ENCODE measurements at regions not wholly inside any gene's neighbourhood (a gene's known extent, or its start where the extent isn't known, plus 50 kb on each side); places are given as distances from the start of the nearest gene placed in this dataset.

DNA sequence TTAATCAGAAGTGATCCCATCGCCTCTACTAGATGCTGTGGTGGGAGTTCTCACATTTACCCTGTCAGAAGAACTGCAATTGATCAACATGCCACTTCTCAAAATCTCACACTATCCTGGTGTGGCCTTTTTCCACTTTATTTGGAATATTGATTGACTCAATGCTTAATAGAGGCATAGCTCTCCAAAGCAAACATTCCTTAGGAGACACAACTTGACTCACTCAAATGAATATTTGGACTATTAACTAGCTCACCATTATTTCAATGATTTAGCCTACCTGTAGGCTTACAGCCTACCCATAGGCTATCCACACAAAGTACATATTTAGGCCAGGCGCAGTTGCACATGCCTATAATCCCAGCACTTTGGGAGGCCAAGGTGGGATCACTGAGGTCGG lies 186.5 kb downstream of the KLHL28 start:
- in situ Hi-C loops (cut with HindIII; ENCODE audit: extremely low pct_ligation_motif_present, low pct_unique_long_range_greater_than_20kb) = no loop called here
- Histone ChIP-seq H3K9ac (ENCODE audit: insufficient read depth, low read depth, low read length) (no peak overlapping the region), H3K4me3 (replicated peaks in 1 of 3; ENCODE audit: insufficient read depth in 1 of 3, low read depth in 2 of 3, low read length in 3 of 3) (no peak overlapping the region), H3K4me1 (ENCODE audit: insufficient read depth, low read length) (no peaks in the 10 kb centered on the region), H3K27ac (ENCODE audit: extremely low read length, insufficient read depth, low read length) (no peak overlapping the region), H4K20me1 (ENCODE audit: insufficient read depth, low read length) (no peaks in the 10 kb centered on the region), H2AFZ (ENCODE audit: low read length) (no peak overlapping the region), H3K79me2 (ENCODE audit: insufficient read depth, low read length) (no peaks in the 10 kb centered on the region), H3K9me3 (ENCODE audit: low read length) (no peaks in the 10 kb centered on the region), H3K27me3 (ENCODE audit: control insufficient read depth in 1 of 2, insufficient read depth in 2 of 2, low read length in 2 of 2) (no peaks in the 10 kb centered on the region), H3K36me3 (replicated peaks in 1 of 2; ENCODE audit: control insufficient read depth in 1 of 2, insufficient read depth in 2 of 2, low read length in 2 of 2) (no peaks in the 10 kb centered on the region), H3K4me2 (ENCODE audit: low read depth, low read length) (no peak overlapping the region)
- TF ChIP-seq KLF9 (CRISPR knock-in tag; IDR thresholded peaks at IDR 0.05; ENCODE audit: low read depth) = no peak
- no peak for TF ChIP-seq ZC3H13 (CRISPR knock-in tag; IDR thresholded peaks at IDR 0.05)
- TF ChIP-seq, protein P1, sequence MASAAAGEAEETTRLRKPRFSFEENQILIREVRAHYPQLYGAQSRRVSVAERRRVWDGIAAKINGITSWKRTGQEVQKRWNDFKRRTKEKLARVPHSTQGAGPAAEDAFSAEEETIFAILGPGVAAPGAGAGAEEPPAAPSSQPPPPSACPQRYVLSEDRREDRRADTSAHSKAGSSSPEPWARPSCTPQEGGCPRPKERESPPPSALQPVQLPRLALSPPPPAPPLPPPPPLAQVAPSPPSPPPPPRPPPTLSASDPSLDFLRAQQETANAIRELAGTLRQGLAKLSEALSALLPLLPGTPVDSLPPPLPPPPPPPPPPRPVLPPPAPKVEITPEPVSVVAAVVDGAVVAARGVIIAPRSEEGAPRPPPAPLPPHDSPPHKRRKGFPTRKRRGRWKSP (CRISPR knock-in tag; IDR thresholded peaks at IDR 0.05) = no peak
- no peak for TF ChIP-seq ZNF451 (CRISPR knock-in tag; IDR thresholded peaks at IDR 0.05)
- TF ChIP-seq, protein P2, sequence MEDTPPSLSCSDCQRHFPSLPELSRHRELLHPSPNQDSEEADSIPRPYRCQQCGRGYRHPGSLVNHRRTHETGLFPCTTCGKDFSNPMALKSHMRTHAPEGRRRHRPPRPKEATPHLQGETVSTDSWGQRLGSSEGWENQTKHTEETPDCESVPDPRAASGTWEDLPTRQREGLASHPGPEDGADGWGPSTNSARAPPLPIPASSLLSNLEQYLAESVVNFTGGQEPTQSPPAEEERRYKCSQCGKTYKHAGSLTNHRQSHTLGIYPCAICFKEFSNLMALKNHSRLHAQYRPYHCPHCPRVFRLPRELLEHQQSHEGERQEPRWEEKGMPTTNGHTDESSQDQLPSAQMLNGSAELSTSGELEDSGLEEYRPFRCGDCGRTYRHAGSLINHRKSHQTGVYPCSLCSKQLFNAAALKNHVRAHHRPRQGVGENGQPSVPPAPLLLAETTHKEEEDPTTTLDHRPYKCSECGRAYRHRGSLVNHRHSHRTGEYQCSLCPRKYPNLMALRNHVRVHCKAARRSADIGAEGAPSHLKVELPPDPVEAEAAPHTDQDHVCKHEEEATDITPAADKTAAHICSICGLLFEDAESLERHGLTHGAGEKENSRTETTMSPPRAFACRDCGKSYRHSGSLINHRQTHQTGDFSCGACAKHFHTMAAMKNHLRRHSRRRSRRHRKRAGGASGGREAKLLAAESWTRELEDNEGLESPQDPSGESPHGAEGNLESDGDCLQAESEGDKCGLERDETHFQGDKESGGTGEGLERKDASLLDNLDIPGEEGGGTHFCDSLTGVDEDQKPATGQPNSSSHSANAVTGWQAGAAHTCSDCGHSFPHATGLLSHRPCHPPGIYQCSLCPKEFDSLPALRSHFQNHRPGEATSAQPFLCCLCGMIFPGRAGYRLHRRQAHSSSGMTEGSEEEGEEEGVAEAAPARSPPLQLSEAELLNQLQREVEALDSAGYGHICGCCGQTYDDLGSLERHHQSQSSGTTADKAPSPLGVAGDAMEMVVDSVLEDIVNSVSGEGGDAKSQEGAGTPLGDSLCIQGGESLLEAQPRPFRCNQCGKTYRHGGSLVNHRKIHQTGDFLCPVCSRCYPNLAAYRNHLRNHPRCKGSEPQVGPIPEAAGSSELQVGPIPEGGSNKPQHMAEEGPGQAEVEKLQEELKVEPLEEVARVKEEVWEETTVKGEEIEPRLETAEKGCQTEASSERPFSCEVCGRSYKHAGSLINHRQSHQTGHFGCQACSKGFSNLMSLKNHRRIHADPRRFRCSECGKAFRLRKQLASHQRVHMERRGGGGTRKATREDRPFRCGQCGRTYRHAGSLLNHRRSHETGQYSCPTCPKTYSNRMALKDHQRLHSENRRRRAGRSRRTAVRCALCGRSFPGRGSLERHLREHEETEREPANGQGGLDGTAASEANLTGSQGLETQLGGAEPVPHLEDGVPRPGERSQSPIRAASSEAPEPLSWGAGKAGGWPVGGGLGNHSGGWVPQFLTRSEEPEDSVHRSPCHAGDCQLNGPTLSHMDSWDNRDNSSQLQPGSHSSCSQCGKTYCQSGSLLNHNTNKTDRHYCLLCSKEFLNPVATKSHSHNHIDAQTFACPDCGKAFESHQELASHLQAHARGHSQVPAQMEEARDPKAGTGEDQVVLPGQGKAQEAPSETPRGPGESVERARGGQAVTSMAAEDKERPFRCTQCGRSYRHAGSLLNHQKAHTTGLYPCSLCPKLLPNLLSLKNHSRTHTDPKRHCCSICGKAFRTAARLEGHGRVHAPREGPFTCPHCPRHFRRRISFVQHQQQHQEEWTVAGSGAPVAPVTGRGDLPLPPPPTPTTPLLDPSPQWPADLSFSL (CRISPR knock-in tag; IDR thresholded peaks at IDR 0.05) = no peak
- no peak for TF ChIP-seq GATA4 (IDR thresholded peaks at IDR 0.05; ENCODE audit: borderline replicate concordance, low read depth)
- TF ChIP-seq KMT2A (CRISPR knock-in tag; IDR thresholded peaks at IDR 0.05) = no peak
- no peak for TF ChIP-seq KDM3A (CRISPR knock-in tag; IDR thresholded peaks at IDR 0.05; ENCODE audit: low read depth)
- no peak for TF ChIP-seq SUZ12 (IDR thresholded peaks at IDR 0.05; ENCODE audit: low read depth, low read length)
- TF ChIP-seq RAD21 (CRISPR knock-in tag; IDR thresholded peaks at IDR 0.05) = no peak
- no peak for TF ChIP-seq RNF2 (conservative IDR thresholded peaks at IDR 0.05; ENCODE audit: low read depth)
- no peak for TF ChIP-seq ZNF337 (CRISPR knock-in tag; IDR thresholded peaks at IDR 0.05; ENCODE audit: borderline replicate concordance, low read depth)
- no peak for TF ChIP-seq ZNF17 (CRISPR knock-in tag; IDR thresholded peaks at IDR 0.05)
- TF ChIP-seq NFYC (CRISPR knock-in tag; IDR thresholded peaks at IDR 0.05) = no peak
- TF ChIP-seq DR1 (CRISPR knock-in tag; IDR thresholded peaks at IDR 0.05) = no peak
- TF ChIP-seq E2F5 (CRISPR knock-in tag; conservative IDR thresholded peaks at IDR 0.05) = no peak
- no peak for ATAC-seq
- ChIA-PET CTCF (ENCODE audit: low intra/inter-chr PET ratio, low total read pairs) (no interaction called here), POLR2A (no interaction called here)
- 0% methylated on average over 3 of the region's 3 CpGs for WGBS (ENCODE audit: low lambda C conversion rate)
- FAIRE-seq = no peak
- DNase-seq (ENCODE audit: low spot score) = no peak
- intact Hi-C loops (cut with micrococcal nuclease; ENCODE audit: unreplicated experiment) = no loop called here
- no TSS peak for BruUV-seq (replicated peaks)

Data from HepG2 (cell line).